NCI-H1092 (cell line): ENCODE measurements at regions not wholly inside any gene's neighbourhood (a gene's known extent, or its start where the extent isn't known, plus 50 kb on each side); places are given as distances from the start of the nearest gene placed in this dataset.

Experiments used
- DNase-seq: peaks from one replicate; lab custom pipeline; 2025; lab: John Stamatoyannopoulos, UW

DNA sequence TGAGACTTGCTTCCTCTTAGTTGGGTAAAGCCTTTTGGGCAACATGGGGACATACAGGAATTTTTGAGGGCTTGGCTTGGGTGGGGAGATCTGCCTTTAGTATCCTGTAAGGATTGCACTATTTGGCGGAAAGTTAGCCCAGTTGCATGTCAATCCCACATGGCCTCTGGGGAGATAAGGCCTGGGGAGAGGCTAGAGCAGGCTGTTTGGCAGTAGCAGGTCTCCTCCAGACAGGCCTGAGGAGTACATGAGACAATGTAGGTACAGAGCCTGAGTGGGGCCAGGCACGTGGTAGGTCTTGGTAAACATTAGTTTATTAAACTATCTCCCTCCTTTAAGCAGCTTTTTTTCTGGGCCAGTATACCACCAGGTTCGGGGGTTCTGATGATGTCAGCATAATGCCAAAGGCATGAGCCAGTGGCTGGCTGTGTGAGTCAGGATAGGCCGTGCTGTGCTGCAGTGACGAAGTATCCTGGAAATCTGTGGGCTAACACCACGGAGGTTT, 147.9 kb downstream of the VEGFA start:
- DNase-seq = no peak

GRCh38 chr6:43916924-43917877, 147.2 kb downstream of the VEGFA start:
- no peak for DNase-seq

DNA sequence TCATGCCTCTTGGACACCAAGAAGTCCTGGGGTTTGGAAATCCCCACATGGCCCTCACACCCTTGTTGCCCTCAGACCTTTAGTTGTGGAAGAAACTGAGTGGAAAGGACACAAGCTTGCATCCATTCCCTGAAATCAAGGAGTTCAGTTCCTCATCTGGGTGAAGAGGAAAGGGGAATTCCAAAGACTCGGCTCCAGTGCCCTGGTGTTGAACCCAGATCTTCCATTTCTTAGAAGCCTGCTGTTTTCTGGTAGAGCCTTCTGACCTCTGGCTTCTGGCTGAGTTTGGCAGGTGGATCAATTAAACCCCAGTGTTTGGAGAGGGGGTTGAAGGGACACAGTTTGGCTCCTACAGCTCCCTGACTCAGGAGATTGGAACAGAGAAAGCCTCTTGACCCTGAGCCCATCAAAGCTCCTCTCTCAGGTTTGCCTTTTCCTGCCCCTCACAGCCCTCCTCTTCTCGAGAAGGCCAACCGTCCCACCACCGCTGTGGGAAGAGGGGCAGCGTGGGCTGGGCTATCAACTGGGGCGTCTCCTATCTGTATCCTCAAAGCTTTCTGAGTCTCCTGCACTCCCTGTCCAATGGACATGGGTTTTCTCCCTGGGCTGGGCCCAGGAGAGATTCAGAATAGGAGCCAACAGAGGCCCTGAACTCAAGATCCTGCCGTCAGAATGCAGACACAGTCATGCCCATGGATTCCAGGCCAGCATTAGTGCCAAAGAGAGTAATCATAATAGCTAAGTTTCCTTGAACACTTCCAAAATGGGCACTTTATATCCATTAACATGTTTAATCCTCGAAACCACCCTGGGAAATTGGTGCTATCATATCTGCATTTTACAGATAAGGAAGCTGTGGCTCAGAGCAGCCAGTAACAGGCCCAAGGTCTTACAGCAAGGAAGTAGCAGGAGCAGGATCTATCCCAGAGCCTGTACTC, 146.2 kb downstream of the VEGFA start:
- no peak for DNase-seq

DNA sequence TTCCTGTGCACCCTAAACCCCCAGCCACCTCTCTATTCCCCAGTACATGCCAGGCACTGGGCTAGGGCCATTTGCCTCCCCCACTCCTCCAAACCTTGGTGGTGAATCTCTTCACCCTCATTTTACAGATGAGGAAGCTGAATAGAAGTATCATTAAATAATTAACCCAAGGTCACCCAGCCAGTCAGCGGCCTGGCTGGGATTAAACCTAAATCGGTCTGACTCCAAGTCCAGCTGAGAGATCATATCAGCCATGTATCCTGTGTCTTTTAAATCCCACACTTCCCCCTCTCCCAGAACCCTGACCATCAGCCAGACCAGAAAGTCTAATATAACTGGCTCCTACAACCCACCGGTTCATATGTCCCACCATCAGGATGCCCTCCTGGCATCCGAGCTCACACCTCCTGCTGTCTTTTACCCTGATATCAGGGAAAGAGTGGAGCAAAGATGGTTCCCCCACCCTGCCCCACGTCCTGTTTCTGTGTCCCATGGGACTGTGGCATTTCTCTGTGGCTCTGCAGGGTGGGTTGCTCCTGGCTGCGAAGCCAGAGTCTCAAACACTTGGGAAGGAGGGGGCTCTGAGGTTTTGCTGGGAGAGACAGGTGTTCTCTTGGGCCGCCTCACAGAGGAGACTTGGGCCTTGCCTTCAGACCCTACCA, 145.3 kb downstream of the VEGFA start:
- no peak for DNase-seq

- DNase-seq = no peak
Measured at GRCh38 chr6:43914272-43915147, 144.5 kb downstream of the VEGFA start.

- DNase-seq = no peak
Measured at GRCh38 chr6:43913375-43914271, 143.6 kb downstream of the VEGFA start.

- DNase-seq = no peak
Measured at GRCh38 chr6:43912598-43913371, 142.8 kb downstream of the VEGFA start.

DNA sequence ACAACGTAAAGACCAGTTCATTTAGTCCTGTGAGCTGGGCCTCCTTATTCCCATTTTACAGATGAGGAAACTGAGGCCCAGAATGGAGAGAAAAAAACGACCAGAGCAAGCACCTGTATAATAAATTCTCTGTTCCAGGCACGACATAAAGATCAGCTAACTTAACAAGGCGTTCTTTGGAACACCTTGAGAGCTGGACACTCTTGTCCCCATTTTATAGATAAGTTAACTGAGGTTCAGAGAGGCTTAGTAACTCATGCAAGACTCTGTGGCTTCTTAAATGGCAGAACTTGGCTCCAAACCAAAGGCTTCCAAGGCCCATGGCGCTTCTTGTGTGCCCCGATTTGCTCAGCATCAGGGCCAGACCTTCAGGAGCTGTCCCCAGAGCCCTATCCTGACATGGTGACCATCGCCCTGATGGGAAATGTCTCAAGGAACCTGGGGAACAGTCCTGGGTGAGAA, 142.1 kb downstream of the VEGFA start:
- DNase-seq = no peak

DNA sequence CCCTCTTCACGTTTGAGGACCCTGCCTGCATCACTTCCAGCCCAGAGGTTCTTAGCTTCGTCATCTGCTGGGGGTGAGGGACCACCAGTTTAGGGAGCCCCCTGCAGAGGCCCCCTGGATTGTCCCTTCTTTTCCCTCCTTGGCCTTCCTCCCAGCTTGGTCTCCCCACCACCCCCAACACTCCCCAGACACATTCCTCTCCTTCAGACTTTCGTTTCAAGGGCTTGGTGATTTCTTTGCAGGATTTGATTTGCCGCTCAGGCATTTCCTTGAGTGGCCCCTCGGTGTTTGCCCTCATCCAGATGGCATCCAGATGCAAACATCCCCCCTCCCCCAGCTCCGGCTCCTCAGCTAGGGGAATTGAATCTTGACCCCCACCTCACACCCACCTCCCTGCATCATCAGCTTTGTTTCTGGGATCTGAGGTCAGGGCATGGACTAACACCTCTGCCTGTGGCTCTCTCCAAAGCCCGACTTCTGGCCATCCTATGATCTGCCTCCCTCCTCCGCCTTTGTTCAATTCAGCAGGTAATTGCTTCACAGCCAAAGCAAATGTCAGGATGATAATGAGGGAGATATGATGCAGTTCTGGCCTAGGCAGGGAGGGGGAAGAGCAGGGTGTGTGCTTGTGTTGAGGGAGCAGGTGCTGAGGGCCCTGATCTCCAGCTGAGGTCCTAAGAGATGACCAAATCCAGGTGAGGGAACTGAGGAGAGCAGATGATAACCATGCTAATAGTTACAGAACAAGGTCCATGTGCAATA, 141.5 kb downstream of the VEGFA start:
- no peak for DNase-seq

DNA sequence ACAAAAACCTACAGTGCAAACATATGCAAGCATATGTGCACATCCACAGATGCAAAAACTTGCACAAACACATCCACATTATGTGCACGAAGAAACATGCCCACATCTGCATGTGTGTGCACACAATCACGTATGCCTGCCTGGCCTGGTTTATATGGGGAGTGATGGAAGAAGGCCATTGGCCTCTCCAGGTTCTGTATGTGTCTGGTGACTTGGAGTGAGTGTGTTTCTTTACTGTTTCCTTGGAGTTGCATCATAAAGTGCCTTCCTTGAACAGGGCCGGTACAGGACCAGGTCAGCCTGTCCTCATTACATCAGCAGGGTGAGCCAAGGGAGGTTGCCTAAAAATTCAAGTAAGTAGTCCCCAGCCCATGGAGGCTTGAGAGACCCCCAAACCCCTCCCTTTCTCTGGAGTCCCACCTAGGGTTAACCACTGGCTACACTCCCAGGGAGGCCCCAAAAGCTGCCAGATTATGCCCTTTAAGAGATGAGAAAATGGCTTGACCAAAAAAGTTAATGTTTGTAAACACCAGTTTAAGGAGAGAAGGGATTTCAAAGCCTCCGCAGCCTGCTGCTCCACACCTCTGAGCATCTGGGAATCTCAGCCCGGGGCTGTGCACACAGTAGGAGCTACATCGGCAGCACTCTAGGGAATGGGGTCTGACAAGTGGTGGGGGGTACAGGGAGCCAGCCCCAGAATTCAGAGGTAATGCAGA, 140.8 kb downstream of the VEGFA start:
- no peak for DNase-seq

GRCh38 chr6:43910149-43910637, 140.2 kb downstream of the VEGFA start:
- DNase-seq = no peak

DNA sequence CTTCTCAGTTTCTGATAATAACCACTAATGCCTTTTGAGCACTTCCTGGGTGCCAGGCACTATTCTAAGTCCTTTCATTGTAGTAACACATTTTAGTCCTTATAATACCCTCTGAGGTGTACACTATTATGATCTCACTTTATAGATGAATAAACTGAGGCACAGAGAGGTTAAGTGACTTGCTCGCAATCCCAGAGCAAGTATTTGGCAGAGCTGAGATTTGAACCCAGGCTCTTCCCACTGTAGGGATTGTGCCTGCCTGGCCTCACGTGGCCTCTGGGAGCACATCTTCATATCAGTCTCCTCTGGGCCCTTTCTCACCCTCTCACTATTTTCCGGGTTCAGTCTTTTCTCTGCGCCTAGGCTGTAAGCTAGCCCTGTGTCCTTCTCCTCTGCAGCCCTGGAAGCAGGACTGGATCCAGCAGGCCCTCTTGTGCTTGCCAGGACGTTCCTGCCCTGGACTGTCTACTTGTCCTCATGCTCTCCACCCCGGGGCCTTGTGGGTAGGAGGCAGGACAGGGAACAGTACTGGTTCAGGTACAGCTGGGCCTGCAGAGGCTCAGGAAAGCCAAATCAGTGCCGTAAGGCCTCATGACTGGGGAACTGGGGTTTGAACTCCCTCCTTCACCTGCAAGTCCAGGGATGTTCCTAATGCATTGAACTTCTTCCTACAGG, 139.6 kb downstream of the VEGFA start:
- DNase-seq = no peak

GRCh38 chr6:43907789-43908472, 137.9 kb downstream of the VEGFA start:
- DNase-seq = no peak

- no peak for DNase-seq
Measured at GRCh38 chr6:43907312-43907711, 137.3 kb downstream of the VEGFA start.

DNA sequence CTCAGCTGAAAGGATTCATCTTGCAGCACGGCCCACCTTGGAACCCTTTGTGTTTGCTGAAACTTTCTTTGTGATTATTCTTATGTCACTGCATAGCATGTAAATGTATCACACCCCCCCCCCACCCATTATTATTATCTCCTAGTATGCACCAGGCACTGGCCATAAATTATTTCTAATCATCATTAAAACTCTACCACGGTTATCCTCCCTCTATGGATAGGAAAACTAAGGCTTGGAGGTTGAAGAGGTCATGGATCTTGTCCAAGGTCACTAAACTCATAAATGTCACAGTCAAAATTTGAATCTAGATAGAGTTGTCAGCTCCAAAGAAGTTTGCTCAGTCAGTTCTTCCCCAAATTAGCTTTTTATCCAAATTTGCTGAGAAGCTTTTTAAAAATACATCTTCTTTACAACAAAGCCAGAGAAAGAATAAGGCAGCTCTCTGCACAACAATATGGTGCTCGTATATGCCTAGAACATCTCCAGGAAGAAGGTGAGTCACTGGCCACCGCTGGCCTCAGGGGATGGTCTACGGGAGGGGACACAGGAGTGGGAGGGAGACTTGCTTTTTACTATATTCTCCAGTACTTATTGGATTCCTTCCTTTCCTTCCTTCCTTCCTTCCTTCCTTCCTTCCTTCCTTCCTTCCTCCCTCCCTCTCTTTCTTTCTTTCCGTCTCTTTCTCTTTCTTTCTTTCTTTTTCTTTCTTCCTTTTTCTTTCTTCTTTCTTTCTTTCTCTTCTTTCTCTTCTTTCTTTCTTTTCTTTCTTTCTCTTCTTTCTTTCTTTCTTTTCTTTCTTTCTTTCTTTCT, 134.5 kb downstream of the VEGFA start:
- no peak for DNase-seq
